Nephron (organoid): ENCODE measurements at regions not wholly inside any gene's neighbourhood (a gene's known extent, or its start where the extent isn't known, plus 50 kb on each side); places are given as distances from the start of the nearest gene placed in this dataset.

Experiments used
- H3K27ac Mint-ChIP-seq, 3 experiments: 2 replicates each; pipeline ENCODE4 v1.8.0; 2020; ENCODE audit warnings: mixed read lengths in 3 of 3, mild to moderate bottlenecking in 2 of 3, moderate library complexity in 1 of 3
- H3K27me3 Mint-ChIP-seq: 2 replicates; pipeline ENCODE4 v1.8.0; 2021; ENCODE audit warnings: low read depth, mild to moderate bottlenecking, moderate library complexity, mixed read lengths
- H3K36me3 Mint-ChIP-seq: 2 replicates; pipeline ENCODE4 v1.8.0; 2020; ENCODE audit warnings: low read depth, mixed read lengths
- H3K4me1 Mint-ChIP-seq: 2 replicates; pipeline ENCODE4 v1.8.0; 2020; ENCODE audit warnings: mixed read lengths
- H3K4me3 Mint-ChIP-seq, 3 experiments: 2 replicates each; pipeline ENCODE4 v1.8.0; 2020; ENCODE audit warnings: mild to moderate bottlenecking in 3 of 3, mixed read lengths in 3 of 3, moderate library complexity in 2 of 3
- H3K9me3 Mint-ChIP-seq: 2 replicates; pipeline ENCODE4 v1.8.0; 2020; ENCODE audit warnings: mixed read lengths
- CTCF ChIP-seq, 3 experiments: fragments of 200-600 bp; sonication (generic); IDR thresholded peaks; one replicate each; pipeline ENCODE4 v1.5.0; 2021; ENCODE audit warnings: antibody characterized with exemption in 3 of 3; ENCODE audit not compliant: unreplicated experiment in 3 of 3

DNA sequence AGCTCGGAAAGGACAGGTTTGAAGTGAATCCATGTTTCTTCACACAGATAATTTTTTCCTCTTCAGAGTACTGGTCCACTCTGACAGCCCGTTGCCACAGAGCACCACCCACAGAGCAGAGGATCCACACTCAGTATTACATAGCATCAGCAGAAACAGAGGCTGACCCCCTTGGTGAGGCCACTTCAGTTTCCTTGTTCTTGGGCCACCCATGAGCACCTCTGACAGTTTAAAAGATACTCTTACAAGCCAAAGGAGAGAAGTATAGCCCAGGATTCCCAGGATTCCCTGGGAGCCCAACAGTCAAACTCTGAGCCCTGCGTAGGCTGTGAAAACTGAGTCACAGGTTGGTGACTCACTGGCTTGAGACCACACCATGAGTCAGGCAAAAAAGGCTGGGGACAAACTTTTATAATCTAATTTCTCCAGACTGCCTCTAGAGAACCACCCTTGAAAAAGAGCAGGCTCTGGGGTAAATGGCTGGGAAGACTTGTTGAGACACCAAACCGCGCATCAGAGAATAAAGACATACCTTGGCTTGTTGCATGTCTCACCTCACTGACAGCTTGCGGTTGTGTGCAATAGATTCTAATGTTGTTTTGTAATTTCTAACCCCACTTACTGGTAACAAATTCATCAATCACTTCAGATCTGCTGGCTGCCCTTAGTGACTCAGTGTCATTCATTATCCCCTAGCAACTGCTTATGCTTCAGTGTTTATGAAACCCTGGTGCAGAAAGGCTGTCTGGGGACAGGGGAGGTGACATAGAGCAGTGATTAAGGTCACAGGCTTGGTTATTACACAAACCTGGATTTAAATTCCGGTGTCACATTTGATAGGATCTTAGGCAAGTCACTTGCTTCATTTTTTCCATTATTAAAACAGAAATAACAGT, 56.9 kb upstream of the PRSS23 start:
- H3K27me3 Mint-ChIP-seq: peaks cover 5% of the 10 kb centered on the region
- no peaks in the 10 kb centered on the region for H3K9me3 Mint-ChIP-seq
- TF ChIP-seq CTCF (IDR thresholded peaks at IDR 0.05; ENCODE audit: unreplicated experiment in 3 of 3): no peak
- H3K36me3 Mint-ChIP-seq: no peaks in the 10 kb centered on the region
- peaks cover 51% of the 10 kb centered on the region for H3K4me1 Mint-ChIP-seq
- no peak overlapping the region for H3K27ac Mint-ChIP-seq
- no peak overlapping the region for H3K4me3 Mint-ChIP-seq

- Mint-ChIP-seq H3K4me3 (no peak overlapping the region), H3K9me3 (no peaks in the 10 kb centered on the region), H3K36me3 (no peaks in the 10 kb centered on the region), H3K27ac (peak overlapping the region in 2 of 3 experiments; percentile 43 to 91), H3K27me3 (peaks cover 5% of the 10 kb centered on the region), H3K4me1 (peaks cover 56% of the 10 kb centered on the region)
- TF ChIP-seq CTCF (IDR thresholded peaks at IDR 0.05; ENCODE audit: unreplicated experiment in 3 of 3): no peak
These were observed 58.2 kb upstream of the PRSS23 start for GRCh38 chr11:86741839-86742805.

GRCh38 chr11:86741484-86741835, 58.9 kb upstream of the PRSS23 start:
- peaks cover 5% of the 10 kb centered on the region for H3K27me3 Mint-ChIP-seq
- peaks cover 54% of the 10 kb centered on the region for H3K4me1 Mint-ChIP-seq
- TF ChIP-seq CTCF (IDR thresholded peaks at IDR 0.05; ENCODE audit: unreplicated experiment in 3 of 3): no peak
- peak overlapping the region; percentile 76 to 93 (median 91) for H3K27ac Mint-ChIP-seq
- H3K36me3 Mint-ChIP-seq: no peaks in the 10 kb centered on the region
- no peaks in the 10 kb centered on the region for H3K9me3 Mint-ChIP-seq
- no peak overlapping the region for H3K4me3 Mint-ChIP-seq

GRCh38 chr11:86740628-86741483, 59.5 kb upstream of the PRSS23 start:
- peaks cover 55% of the 10 kb centered on the region for H3K4me1 Mint-ChIP-seq
- no peaks in the 10 kb centered on the region for H3K36me3 Mint-ChIP-seq
- peak overlapping the region; percentile 76 to 93 (median 91) for H3K27ac Mint-ChIP-seq
- TF ChIP-seq CTCF (IDR thresholded peaks at IDR 0.05; ENCODE audit: unreplicated experiment in 3 of 3): no peak
- peak overlapping the region in 1 of 3 experiments; percentile 53 for H3K4me3 Mint-ChIP-seq
- peaks cover 5% of the 10 kb centered on the region for H3K27me3 Mint-ChIP-seq
- H3K9me3 Mint-ChIP-seq: no peaks in the 10 kb centered on the region

DNA sequence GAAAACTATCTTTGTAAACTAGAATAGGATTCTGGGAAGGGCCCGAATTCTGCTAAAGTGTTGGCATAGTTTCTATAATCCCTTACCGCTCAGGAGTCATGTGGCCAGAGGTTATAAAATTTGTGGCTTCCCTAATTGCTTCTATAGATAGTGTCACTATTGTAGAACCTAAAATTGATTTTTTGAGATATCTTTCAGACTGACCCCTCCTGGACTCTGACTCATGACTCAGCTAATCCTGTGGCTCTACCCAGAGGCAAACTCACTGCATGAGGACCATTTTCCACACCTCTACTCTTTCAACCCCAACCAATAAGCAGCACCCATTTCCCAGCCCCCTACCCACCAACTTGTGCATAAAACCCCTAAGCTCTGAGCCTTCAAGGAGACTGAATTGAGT, 61.8 kb upstream of the PRSS23 start:
- Mint-ChIP-seq H3K27ac (peak overlapping the region; percentile 16 to 93 (median 93)), H3K36me3 (no peaks in the 10 kb centered on the region), H3K4me3 (no peak overlapping the region), H3K4me1 (peaks cover 58% of the 10 kb centered on the region), H3K27me3 (no peaks in the 10 kb centered on the region), H3K9me3 (no peaks in the 10 kb centered on the region)
- no peak for TF ChIP-seq CTCF (IDR thresholded peaks at IDR 0.05; ENCODE audit: unreplicated experiment in 3 of 3)
